IMR-90 (cell line): ENCODE measurements at regions not wholly inside any gene's neighbourhood (a gene's known extent, or its start where the extent isn't known, plus 50 kb on each side); places are given as distances from the start of the nearest gene placed in this dataset.

ENCODE experiments used
- ATAC-seq: fragments of 200-7000 bp; cut with Tn5 transposase; 2 replicates; pipeline ENCODE4 v1.9.1; 2020; ENCODE audit warnings: low read depth, mild to moderate bottlenecking, moderate library complexity
- BruUV-seq: library from RNA; stranded (reverse); fragments of 400-500 nt; replicated peaks from 2 replicates; lab custom pipeline; 2021; lab: Mats Ljungman, UMichigan
- CTCF ChIA-PET: fragments of 300-600 bp; formaldehyde crosslinking; extraction: SDS; loops from one replicate; lab custom pipeline; 2021; ENCODE audit warnings: antibody characterized with exemption; lab: Yijun Ruan, JAX
- POLR2A ChIA-PET: fragments of 300-600 bp; sonication (Branson Sonifier 250); formaldehyde crosslinking; loops from one replicate; lab custom pipeline; 2022; ENCODE audit warnings: antibody characterized with exemption; ENCODE audit not compliant: unreplicated experiment; lab: Charles Lee
- DNase-seq: peaks from one replicate; pipeline ENCODE4 v3.0.0; 2013
- H2AFZ ChIP-seq: replicated peaks from 2 replicates; pipeline ENCODE3; 2013; ENCODE audit warnings: low read length, mild to moderate bottlenecking; ENCODE audit not compliant: poor library complexity
- H2AK5ac ChIP-seq: 2 replicates; pipeline ENCODE4 v1.6.1; 2013; ENCODE audit warnings: low read depth, low read length, inconsistent platforms
- H2AK9ac ChIP-seq: replicated peaks from 2 replicates; pipeline ENCODE3; 2013; ENCODE audit warnings: mild to moderate bottlenecking, low read depth, low read length, moderate library complexity; ENCODE audit not compliant: poor library complexity
- H2BK120ac ChIP-seq: 2 replicates; pipeline ENCODE4 v1.6.1; 2013; ENCODE audit warnings: low read depth, low read length, inconsistent platforms
- H2BK15ac ChIP-seq: 3 replicates; pipeline ENCODE4 v1.6.1; 2013; ENCODE audit warnings: low read depth, low read length, inconsistent platforms
- H2BK20ac ChIP-seq: 2 replicates; pipeline ENCODE4 v1.6.1; 2013; ENCODE audit warnings: low read depth, mild to moderate bottlenecking, inconsistent platforms, low read length, moderate library complexity
- H2BK5ac ChIP-seq: 2 replicates; pipeline ENCODE4 v1.6.1; 2013; ENCODE audit warnings: mild to moderate bottlenecking, low read depth, low read length, inconsistent platforms; ENCODE audit not compliant: poor library complexity, severe bottlenecking
- H3K14ac ChIP-seq: replicated peaks from 2 replicates; pipeline ENCODE4 v1.6.1; 2013; ENCODE audit warnings: low read depth, low read length, inconsistent platforms
- H3K18ac ChIP-seq: 2 replicates; pipeline ENCODE4 v1.6.1; 2013; ENCODE audit warnings: low read depth, low read length, control low read depth
- H3K23ac ChIP-seq: 2 replicates; pipeline ENCODE4 v1.6.1; 2013; ENCODE audit warnings: low read depth, low read length, inconsistent platforms
- H3K27ac ChIP-seq: 2 replicates; pipeline ENCODE4 v1.5.1; 2013; ENCODE audit warnings: mild to moderate bottlenecking, control low read depth, low read length; ENCODE audit not compliant: insufficient read depth
- H3K27me3 ChIP-seq: 2 replicates; pipeline ENCODE4 v1.6.1; 2013; ENCODE audit warnings: low read length; ENCODE audit not compliant: control insufficient read depth, insufficient read depth
- H3K36me3 ChIP-seq: 2 replicates; pipeline ENCODE4 v1.6.1; 2013; ENCODE audit warnings: low read length, mixed read lengths; ENCODE audit not compliant: control insufficient read depth, insufficient read depth
- H3K4ac ChIP-seq: 2 replicates; pipeline ENCODE4 v1.6.1; 2013; ENCODE audit warnings: low read depth, low read length, inconsistent platforms
- H3K4me1 ChIP-seq: 2 replicates; pipeline ENCODE4 v1.6.1; 2013; ENCODE audit warnings: low read length, mixed read lengths; ENCODE audit not compliant: control insufficient read depth, insufficient read depth
- H3K4me2 ChIP-seq: 2 replicates; pipeline ENCODE4 v1.6.1; 2013; ENCODE audit warnings: low read depth, mild to moderate bottlenecking, control low read depth, low read length, moderate library complexity
- H3K4me3 ChIP-seq: 2 replicates; pipeline ENCODE4 v1.5.1; 2013; ENCODE audit warnings: low read depth, mild to moderate bottlenecking, control low read depth, low read length, moderate library complexity; ENCODE audit not compliant: insufficient read depth
- H3K56ac ChIP-seq: 2 replicates; pipeline ENCODE4 v1.6.1; 2013; ENCODE audit warnings: low read length, inconsistent platforms; ENCODE audit not compliant: insufficient read depth; ENCODE audit errors: extremely low read depth
- H3K79me1 ChIP-seq, 2 experiments: 2 replicates each; pipeline ENCODE4 v1.6.1; 2013; ENCODE audit warnings: low read length in 2 of 2, inconsistent platforms in 1 of 2, low read depth in 1 of 2
- H3K9ac ChIP-seq: 2 replicates; pipeline ENCODE4 v1.6.1; 2013; ENCODE audit warnings: low read depth, low read length, control low read depth
- H3K9me1 ChIP-seq: 2 replicates; pipeline ENCODE4 v1.6.1; 2013; ENCODE audit warnings: low read length, inconsistent platforms; ENCODE audit not compliant: insufficient read depth
- H3K9me3 ChIP-seq: 2 replicates; pipeline ENCODE4 v1.6.1; 2013; ENCODE audit warnings: low read length; ENCODE audit not compliant: control insufficient read depth, insufficient read depth
- H4K20me1 ChIP-seq: 2 replicates; pipeline ENCODE4 v1.6.1; 2013; ENCODE audit warnings: low read length, inconsistent platforms; ENCODE audit not compliant: insufficient read depth
- H4K5ac ChIP-seq: 2 replicates; pipeline ENCODE4 v1.6.1; 2013; ENCODE audit warnings: mild to moderate bottlenecking, low read depth, low read length, control low read depth
- H4K8ac ChIP-seq, 2 experiments: 2 replicates each; pipeline ENCODE4 v1.6.1; 2013; ENCODE audit warnings: low read depth in 2 of 2, low read length in 2 of 2, control low read depth in 1 of 2, inconsistent platforms in 1 of 2
- H4K91ac ChIP-seq: 2 replicates; pipeline ENCODE4 v1.6.1; 2013; ENCODE audit warnings: low read depth, low read length, inconsistent platforms; ENCODE audit not compliant: insufficient read depth
- BHLHE40 ChIP-seq: fragments of 150-350 bp; IDR thresholded peaks from 2 replicates; pipeline ENCODE4 v1.6.1; 2016; ENCODE audit warnings: mild to moderate bottlenecking, low read depth, low read length
- CHD1 ChIP-seq: IDR thresholded peaks from 2 replicates; pipeline ENCODE4 v1.6.1; 2012; ENCODE audit warnings: low read depth, low read length, improper control_type of control experiment
- MAFK ChIP-seq: IDR thresholded peaks from 2 replicates; pipeline ENCODE4 v1.6.1; 2012; ENCODE audit warnings: low read depth, low read length, improper control_type of control experiment
- MAZ ChIP-seq: IDR thresholded peaks from 2 replicates; pipeline ENCODE4 v1.6.1; 2012; ENCODE audit warnings: low read depth, mild to moderate bottlenecking, low read length, improper control_type of control experiment, moderate library complexity, borderline replicate concordance
- MXI1 ChIP-seq: IDR thresholded peaks from 2 replicates; pipeline ENCODE4 v1.6.1; 2012; ENCODE audit warnings: low read depth, mild to moderate bottlenecking, low read length, moderate library complexity, borderline replicate concordance
- NFE2L2 ChIP-seq: fragments of 150-350 bp; IDR thresholded peaks from 2 replicates; pipeline ENCODE4 v1.6.1; 2016; ENCODE audit warnings: low read depth, mild to moderate bottlenecking, low read length
- RAD21 ChIP-seq: IDR thresholded peaks from 2 replicates; pipeline ENCODE4 v1.6.1; 2012; ENCODE audit warnings: low read length, improper control_type of control experiment
- RCOR1 ChIP-seq: IDR thresholded peaks from 2 replicates; pipeline ENCODE4 v1.6.1; 2012; ENCODE audit warnings: mild to moderate bottlenecking, low read length, improper control_type of control experiment; ENCODE audit not compliant: insufficient replicate concordance
- WGBS, 2 experiments: methylation state at CpG; one replicate each; pipeline versions ENCODE4 v1.1.5 to v1.1.7; 2013; ENCODE audit warnings: missing lambda C conversion rate in 2 of 2; ENCODE audit not compliant: insufficient read length in 1 of 2; ENCODE audit errors: extremely low coverage in 2 of 2; 5-methylcytosine and 5-hydroxymethylcytosine counted together
- dilution Hi-C: fragments of 300-500 bp; cut with HindIII; formaldehyde crosslinking; loops from one replicate; pipeline ENCODE4 v1.14.3; 2018; ENCODE audit warnings: low sequenced_read_pairs; ENCODE audit not compliant: unreplicated experiment
- in situ Hi-C: fragments of 300-500 bp; cut with MboI; formaldehyde crosslinking; loops from 3 replicates; pipeline ENCODE4 v1.14.3; 2019; ENCODE audit warnings: low sequenced_read_pairs, inconsistent platforms, mixed read lengths
- intact Hi-C: fragments of 100-400 bp; cut with micrococcal nuclease; formaldehyde crosslinking; loops from 2 replicates; pipeline ENCODE4 v1.10.0; 2022
- TF ChIP-seq, protein P1 (sequence below): conservative IDR thresholded peaks from 2 replicates; pipeline ENCODE4 v1.5.1; 2012; ENCODE audit warnings: mild to moderate bottlenecking, low read depth, low read length, improper control_type of control experiment
- TF ChIP-seq, protein P2 (sequence below): fragments of 150-350 bp; IDR thresholded peaks from 2 replicates; pipeline ENCODE4 v1.6.1; 2017; ENCODE audit warnings: mild to moderate bottlenecking, antibody characterized with exemption, low read length, low read depth

DNA sequence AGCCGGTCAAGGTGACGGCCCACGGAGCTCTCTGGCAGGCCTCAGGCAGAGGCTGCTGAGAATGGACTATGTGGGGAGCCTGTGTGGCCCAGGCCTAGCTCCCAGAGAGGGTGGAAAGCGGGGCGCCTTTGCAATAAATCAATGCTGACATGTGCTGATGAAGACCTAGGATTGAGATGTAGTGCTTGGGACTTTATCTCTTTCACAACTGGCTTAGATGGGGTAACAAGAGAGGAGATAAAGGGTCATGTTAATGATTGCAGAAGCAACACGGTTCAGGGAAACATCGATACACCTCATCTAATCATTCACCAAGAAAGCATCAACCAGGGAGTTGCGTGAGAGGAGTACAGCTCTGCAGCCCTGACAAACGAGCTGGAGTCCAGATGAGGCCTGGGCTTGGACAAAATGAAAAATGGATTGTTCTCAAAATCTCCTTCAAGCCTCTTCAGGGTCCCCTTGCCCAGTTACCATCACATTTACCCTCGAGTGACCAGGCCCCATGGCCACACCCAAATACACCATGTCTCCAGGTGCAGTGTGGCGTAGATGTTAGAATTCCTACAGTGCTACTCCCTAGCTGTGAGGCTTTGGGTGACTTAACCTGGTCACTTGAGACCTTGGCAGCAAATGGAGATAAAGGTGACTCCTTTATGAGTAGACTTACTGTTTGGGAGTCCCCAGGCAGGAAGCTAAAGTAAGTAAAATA is 146.4 kb upstream of the LIPC start:
- BruUV-seq, result no TSS peak
- Histone ChIP-seq H3K27me3 (no peaks in the 10 kb centered on the region), H2BK20ac (no peak overlapping the region), H2BK120ac (no peak overlapping the region), H3K56ac (no peak overlapping the region), H3K23ac (no peak overlapping the region), H4K91ac (no peak overlapping the region), H3K4me1 (peaks cover 2% of the 10 kb centered on the region), H3K79me1 (no peaks in the 10 kb centered on the region), H2BK15ac (no peak overlapping the region), H3K14ac (no peak overlapping the region), H4K5ac (no peak overlapping the region), H2BK5ac (no peak overlapping the region), H3K18ac (no peak overlapping the region), H3K4me2 (no peak overlapping the region), H3K4me3 (no peak overlapping the region), H3K36me3 (no peaks in the 10 kb centered on the region), H4K8ac (no peak overlapping the region), H3K27ac (no peak overlapping the region), H2AFZ (no peak overlapping the region), H3K9me1 (peaks cover 6% of the 10 kb centered on the region; the same call in 1 of the 2 replicates), H3K9me3 (no peaks in the 10 kb centered on the region), H3K9ac (no peak overlapping the region), H4K20me1 (no peaks in the 10 kb centered on the region), H2AK9ac (no peak overlapping the region), H2AK5ac (no peak overlapping the region), H3K4ac (no peak overlapping the region)
- ATAC-seq, result no peak
- WGBS, 2 experiments, result no CpG with 5 or more reads among the region's 11 CpGs
- TF ChIP-seq, protein P1, sequence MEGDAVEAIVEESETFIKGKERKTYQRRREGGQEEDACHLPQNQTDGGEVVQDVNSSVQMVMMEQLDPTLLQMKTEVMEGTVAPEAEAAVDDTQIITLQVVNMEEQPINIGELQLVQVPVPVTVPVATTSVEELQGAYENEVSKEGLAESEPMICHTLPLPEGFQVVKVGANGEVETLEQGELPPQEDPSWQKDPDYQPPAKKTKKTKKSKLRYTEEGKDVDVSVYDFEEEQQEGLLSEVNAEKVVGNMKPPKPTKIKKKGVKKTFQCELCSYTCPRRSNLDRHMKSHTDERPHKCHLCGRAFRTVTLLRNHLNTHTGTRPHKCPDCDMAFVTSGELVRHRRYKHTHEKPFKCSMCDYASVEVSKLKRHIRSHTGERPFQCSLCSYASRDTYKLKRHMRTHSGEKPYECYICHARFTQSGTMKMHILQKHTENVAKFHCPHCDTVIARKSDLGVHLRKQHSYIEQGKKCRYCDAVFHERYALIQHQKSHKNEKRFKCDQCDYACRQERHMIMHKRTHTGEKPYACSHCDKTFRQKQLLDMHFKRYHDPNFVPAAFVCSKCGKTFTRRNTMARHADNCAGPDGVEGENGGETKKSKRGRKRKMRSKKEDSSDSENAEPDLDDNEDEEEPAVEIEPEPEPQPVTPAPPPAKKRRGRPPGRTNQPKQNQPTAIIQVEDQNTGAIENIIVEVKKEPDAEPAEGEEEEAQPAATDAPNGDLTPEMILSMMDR, result no peak
- TF ChIP-seq, protein P2, sequence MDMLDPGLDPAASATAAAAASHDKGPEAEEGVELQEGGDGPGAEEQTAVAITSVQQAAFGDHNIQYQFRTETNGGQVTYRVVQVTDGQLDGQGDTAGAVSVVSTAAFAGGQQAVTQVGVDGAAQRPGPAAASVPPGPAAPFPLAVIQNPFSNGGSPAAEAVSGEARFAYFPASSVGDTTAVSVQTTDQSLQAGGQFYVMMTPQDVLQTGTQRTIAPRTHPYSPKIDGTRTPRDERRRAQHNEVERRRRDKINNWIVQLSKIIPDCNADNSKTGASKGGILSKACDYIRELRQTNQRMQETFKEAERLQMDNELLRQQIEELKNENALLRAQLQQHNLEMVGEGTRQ, result no peak
- TF ChIP-seq MAZ, result no peak
- TF ChIP-seq MAFK, result no peak
- no peak for TF ChIP-seq RCOR1
- TF ChIP-seq RAD21, result no peak
- TF ChIP-seq CHD1, result no peak
- TF ChIP-seq NFE2L2, result no peak
- TF ChIP-seq MXI1, result no peak
- no peak for TF ChIP-seq BHLHE40
- no peak for DNase-seq
- dilution Hi-C loops, result no loop called here
- in situ Hi-C loops, result no loop called here
- intact Hi-C loops, result no loop called here
- POLR2A ChIA-PET, result no interaction called here
- CTCF ChIA-PET, result no interaction called here
